H1 (cell line): ENCODE measurements at regions not wholly inside any gene's neighbourhood (a gene's known extent, or its start where the extent isn't known, plus 50 kb on each side); places are given as distances from the start of the nearest gene placed in this dataset.

ENCODE experiments used
- FOSL1 ChIP-seq: IDR thresholded peaks from 2 replicates; pipeline ENCODE4 v1.6.1; 2011; ENCODE audit warnings: mild to moderate bottlenecking, low read depth, low read length, moderate library complexity; ENCODE audit not compliant: insufficient read depth
- GABPA ChIP-seq: IDR thresholded peaks from 2 replicates; pipeline ENCODE4 v1.6.1; 2011; ENCODE audit warnings: mild to moderate bottlenecking, low read length, moderate library complexity, borderline replicate concordance; ENCODE audit not compliant: insufficient read depth
- GTF2F1 ChIP-seq: IDR thresholded peaks from 2 replicates; pipeline ENCODE4 v1.6.1; 2012; ENCODE audit warnings: low read depth, low read length, improper control_type of control experiment, borderline replicate concordance
- POU5F1 ChIP-seq: IDR thresholded peaks from 2 replicates; pipeline ENCODE4 v1.6.1; 2011; ENCODE audit warnings: low read depth, mild to moderate bottlenecking, low read length, moderate library complexity
- RFX5 ChIP-seq: IDR thresholded peaks from 2 replicates; pipeline ENCODE4 v1.6.1; 2011; ENCODE audit warnings: low read depth, low read length, improper control_type of control experiment, borderline replicate concordance
- TF ChIP-seq, protein P1 (sequence below): fragments of 300-600 bp; sonication (generic); IDR thresholded peaks from 2 replicates; pipeline ENCODE4 v1.7.1; 2012; ENCODE audit warnings: low read length, moderate library complexity, mild to moderate bottlenecking, inconsistent platforms; ENCODE audit not compliant: insufficient replicate concordance

DNA sequence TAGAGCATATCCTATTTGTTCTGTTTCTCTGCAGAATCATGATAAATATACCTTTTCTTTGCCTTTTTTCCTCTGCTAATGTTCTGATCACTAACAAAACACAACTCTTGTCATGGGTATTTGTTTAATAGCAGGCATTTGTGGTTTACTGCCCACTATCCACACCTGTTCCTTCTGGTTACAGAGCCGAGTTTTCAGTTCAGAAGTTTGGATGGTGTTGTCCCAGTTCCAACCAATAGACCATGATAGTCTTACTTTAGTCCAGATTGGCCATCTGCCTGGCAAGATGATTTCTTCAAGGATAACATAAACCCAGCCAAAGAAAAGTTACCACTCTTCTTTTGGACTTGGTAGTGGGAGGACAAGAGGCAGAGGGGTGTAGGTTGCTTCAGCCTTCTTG is 211.2 kb downstream of the TFAP2A start (continued):
- TF ChIP-seq, protein P1, sequence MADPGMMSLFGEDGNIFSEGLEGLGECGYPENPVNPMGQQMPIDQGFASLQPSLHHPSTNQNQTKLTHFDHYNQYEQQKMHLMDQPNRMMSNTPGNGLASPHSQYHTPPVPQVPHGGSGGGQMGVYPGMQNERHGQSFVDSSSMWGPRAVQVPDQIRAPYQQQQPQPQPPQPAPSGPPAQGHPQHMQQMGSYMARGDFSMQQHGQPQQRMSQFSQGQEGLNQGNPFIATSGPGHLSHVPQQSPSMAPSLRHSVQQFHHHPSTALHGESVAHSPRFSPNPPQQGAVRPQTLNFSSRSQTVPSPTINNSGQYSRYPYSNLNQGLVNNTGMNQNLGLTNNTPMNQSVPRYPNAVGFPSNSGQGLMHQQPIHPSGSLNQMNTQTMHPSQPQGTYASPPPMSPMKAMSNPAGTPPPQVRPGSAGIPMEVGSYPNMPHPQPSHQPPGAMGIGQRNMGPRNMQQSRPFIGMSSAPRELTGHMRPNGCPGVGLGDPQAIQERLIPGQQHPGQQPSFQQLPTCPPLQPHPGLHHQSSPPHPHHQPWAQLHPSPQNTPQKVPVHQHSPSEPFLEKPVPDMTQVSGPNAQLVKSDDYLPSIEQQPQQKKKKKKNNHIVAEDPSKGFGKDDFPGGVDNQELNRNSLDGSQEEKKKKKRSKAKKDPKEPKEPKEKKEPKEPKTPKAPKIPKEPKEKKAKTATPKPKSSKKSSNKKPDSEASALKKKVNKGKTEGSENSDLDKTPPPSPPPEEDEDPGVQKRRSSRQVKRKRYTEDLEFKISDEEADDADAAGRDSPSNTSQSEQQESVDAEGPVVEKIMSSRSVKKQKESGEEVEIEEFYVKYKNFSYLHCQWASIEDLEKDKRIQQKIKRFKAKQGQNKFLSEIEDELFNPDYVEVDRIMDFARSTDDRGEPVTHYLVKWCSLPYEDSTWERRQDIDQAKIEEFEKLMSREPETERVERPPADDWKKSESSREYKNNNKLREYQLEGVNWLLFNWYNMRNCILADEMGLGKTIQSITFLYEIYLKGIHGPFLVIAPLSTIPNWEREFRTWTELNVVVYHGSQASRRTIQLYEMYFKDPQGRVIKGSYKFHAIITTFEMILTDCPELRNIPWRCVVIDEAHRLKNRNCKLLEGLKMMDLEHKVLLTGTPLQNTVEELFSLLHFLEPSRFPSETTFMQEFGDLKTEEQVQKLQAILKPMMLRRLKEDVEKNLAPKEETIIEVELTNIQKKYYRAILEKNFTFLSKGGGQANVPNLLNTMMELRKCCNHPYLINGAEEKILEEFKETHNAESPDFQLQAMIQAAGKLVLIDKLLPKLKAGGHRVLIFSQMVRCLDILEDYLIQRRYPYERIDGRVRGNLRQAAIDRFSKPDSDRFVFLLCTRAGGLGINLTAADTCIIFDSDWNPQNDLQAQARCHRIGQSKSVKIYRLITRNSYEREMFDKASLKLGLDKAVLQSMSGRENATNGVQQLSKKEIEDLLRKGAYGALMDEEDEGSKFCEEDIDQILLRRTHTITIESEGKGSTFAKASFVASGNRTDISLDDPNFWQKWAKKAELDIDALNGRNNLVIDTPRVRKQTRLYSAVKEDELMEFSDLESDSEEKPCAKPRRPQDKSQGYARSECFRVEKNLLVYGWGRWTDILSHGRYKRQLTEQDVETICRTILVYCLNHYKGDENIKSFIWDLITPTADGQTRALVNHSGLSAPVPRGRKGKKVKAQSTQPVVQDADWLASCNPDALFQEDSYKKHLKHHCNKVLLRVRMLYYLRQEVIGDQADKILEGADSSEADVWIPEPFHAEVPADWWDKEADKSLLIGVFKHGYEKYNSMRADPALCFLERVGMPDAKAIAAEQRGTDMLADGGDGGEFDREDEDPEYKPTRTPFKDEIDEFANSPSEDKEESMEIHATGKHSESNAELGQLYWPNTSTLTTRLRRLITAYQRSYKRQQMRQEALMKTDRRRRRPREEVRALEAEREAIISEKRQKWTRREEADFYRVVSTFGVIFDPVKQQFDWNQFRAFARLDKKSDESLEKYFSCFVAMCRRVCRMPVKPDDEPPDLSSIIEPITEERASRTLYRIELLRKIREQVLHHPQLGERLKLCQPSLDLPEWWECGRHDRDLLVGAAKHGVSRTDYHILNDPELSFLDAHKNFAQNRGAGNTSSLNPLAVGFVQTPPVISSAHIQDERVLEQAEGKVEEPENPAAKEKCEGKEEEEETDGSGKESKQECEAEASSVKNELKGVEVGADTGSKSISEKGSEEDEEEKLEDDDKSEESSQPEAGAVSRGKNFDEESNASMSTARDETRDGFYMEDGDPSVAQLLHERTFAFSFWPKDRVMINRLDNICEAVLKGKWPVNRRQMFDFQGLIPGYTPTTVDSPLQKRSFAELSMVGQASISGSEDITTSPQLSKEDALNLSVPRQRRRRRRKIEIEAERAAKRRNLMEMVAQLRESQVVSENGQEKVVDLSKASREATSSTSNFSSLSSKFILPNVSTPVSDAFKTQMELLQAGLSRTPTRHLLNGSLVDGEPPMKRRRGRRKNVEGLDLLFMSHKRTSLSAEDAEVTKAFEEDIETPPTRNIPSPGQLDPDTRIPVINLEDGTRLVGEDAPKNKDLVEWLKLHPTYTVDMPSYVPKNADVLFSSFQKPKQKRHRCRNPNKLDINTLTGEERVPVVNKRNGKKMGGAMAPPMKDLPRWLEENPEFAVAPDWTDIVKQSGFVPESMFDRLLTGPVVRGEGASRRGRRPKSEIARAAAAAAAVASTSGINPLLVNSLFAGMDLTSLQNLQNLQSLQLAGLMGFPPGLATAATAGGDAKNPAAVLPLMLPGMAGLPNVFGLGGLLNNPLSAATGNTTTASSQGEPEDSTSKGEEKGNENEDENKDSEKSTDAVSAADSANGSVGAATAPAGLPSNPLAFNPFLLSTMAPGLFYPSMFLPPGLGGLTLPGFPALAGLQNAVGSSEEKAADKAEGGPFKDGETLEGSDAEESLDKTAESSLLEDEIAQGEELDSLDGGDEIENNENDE, result no peak
- no peak for TF ChIP-seq FOSL1
- no peak for TF ChIP-seq POU5F1
- TF ChIP-seq RFX5, result no peak
- no peak for TF ChIP-seq GABPA
- TF ChIP-seq GTF2F1, result no peak
